ENCODE measurements at regions not wholly inside any gene's neighbourhood (a gene's known extent, or its start where the extent isn't known, plus 50 kb on each side); places are given as distances from the start of the nearest gene placed in this dataset.

GRCh38 chr9:129411501-129412175 lies 209.3 kb downstream of the C9orf50 start:
- TF ChIP-seq GTF2F1 (IDR thresholded peaks at IDR 0.05; ENCODE audit: borderline replicate concordance, low read depth, low read length) (no peak), KDM4A (IDR thresholded peaks at IDR 0.05; ENCODE audit: low read depth, low read length, severe bottlenecking) (no peak), MAFK (IDR thresholded peaks at IDR 0.05; ENCODE audit: low read depth, low read length) (no peak), BRCA1 (IDR thresholded peaks at IDR 0.05; ENCODE audit: low read depth, low read length) (no peak), TAF7 (optimal IDR thresholded peaks at IDR 0.05; ENCODE audit: borderline replicate concordance, low read depth, low read length) (no peak), SP1 (IDR thresholded peaks at IDR 0.05; ENCODE audit: low read depth, low read length) (no peak), CEBPB (IDR thresholded peaks at IDR 0.05; ENCODE audit: low read depth, low read length) (no peak)
- FAIRE-seq: no peak
- peaks cover 0 to 5% of the 10 kb centered on the region in 2 experiments; a peak in 2 of 4 replicates for H3K9me3 ChIP-seq (ENCODE audit: insufficient read depth in 2 of 2, low read depth in 1 of 2, low read length in 1 of 2)
- DNase-seq (ENCODE audit: low read depth in 1 of 2, low spot score in 2 of 2): no peak
- H3K79me2 ChIP-seq (ENCODE audit: control insufficient read depth in 1 of 2, insufficient read depth in 2 of 2, low read length in 2 of 2): no peaks in the 10 kb centered on the region
- WGBS, 2 experiments (ENCODE audit: extremely low coverage in 1 of 2, insufficient coverage in 1 of 2, insufficient read length in 1 of 2, insufficient replicate concordance in 2 of 2, low coverage in 1 of 2, low lambda C conversion rate in 2 of 2, missing lambda C conversion rate in 1 of 2): 93% methylated on average over 14 of the region's 19 CpGs; no CpG with 5 or more reads in 1 of the 2 experiments
- no peak overlapping the region for H3K4ac ChIP-seq (replicated peaks; ENCODE audit: insufficient read length, low read depth, low read length)
- no peak overlapping the region for H3K14ac ChIP-seq (ENCODE audit: insufficient read length)
- H3K23ac ChIP-seq (ENCODE audit: insufficient read length): no peak overlapping the region
- H2BK20ac ChIP-seq (ENCODE audit: low read length): no peak overlapping the region
- ChIA-PET CTCF (ENCODE audit: partially characterized antibody) (interaction anchor here (0.7 to 1.4 kb wide), 5 partner anchors 15 to 237 kb away, joined by 3 to 5 read pairs (median 3); partner anchors contain the start of gene NTMT1), POLR2A (ENCODE audit: partially characterized antibody) (interaction anchor here (1.6 kb wide), 1 partner anchor 8 kb away, joined by 4 read pairs; no protein-coding TSS in a partner anchor)
- H4K5ac ChIP-seq (ENCODE audit: insufficient read length, low read depth, low read length): no peak overlapping the region
- no peak overlapping the region for H3K4me3 ChIP-seq (ENCODE audit: extremely low read depth in 1 of 4, insufficient read depth in 2 of 4, low read depth in 3 of 4, low read length in 4 of 4)
- H2AFZ ChIP-seq (ENCODE audit: low read length): no peak overlapping the region
- H2AK5ac ChIP-seq (ENCODE audit: low read depth, low read length): no peak overlapping the region; the same call in 1 of the 2 replicates
- H3K18ac ChIP-seq (ENCODE audit: extremely low read depth, low read length): no peak overlapping the region
- no peak overlapping the region for H3K56ac ChIP-seq (replicated peaks; ENCODE audit: insufficient read length, low read depth, low read length)
- no peak overlapping the region for H2BK120ac ChIP-seq (replicated peaks; ENCODE audit: low read depth, low read length)
- no peaks in the 10 kb centered on the region for H3K79me1 ChIP-seq (ENCODE audit: low read depth, low read length)
- H3K4me1 ChIP-seq (replicated peaks in 1 of 4; ENCODE audit: control insufficient read depth in 3 of 4, insufficient read depth in 4 of 4, low read length in 3 of 4): peaks cover 0 to 24% (median 18%) of the 10 kb centered on the region in 4 experiments; a peak in 6 of 7 replicates
- peaks cover 0 to 6% (median 0%) of the 10 kb centered on the region in 4 experiments; a peak in 5 of 7 replicates for H3K27me3 ChIP-seq (replicated peaks in 1 of 4; ENCODE audit: control insufficient read depth in 3 of 4, extremely low read depth in 1 of 4, insufficient read depth in 3 of 4, low read length in 3 of 4)
- H4K20me1 ChIP-seq (replicated peaks in 1 of 2; ENCODE audit: control insufficient read depth in 1 of 2, insufficient read depth in 2 of 2, low read length in 2 of 2): peaks cover 0 to 4% of the 10 kb centered on the region in 2 experiments
- no peak overlapping the region for H4K91ac ChIP-seq (replicated peaks; ENCODE audit: insufficient read length, low read length)
- H3K9ac ChIP-seq (replicated peaks in 1 of 4; ENCODE audit: extremely low read depth in 1 of 4, low read depth in 3 of 4, low read length in 3 of 4): no peak overlapping the region
- H2BK12ac ChIP-seq (ENCODE audit: low read depth, low read length): peak overlapping the region; percentile 39; the same call in 1 of the 2 replicates
- no peak overlapping the region for H4K8ac ChIP-seq (ENCODE audit: extremely low read depth, insufficient read depth, low read length)
- H2BK5ac ChIP-seq (ENCODE audit: low read depth, low read length): no peak overlapping the region
- H3K4me2 ChIP-seq (ENCODE audit: insufficient read depth in 1 of 2, low read depth in 2 of 2, low read length in 2 of 2): no peak overlapping the region
- H3K36me3 ChIP-seq (ENCODE audit: control insufficient read depth in 2 of 4, insufficient read depth in 4 of 4, low read length in 3 of 4): no peaks in the 10 kb centered on the region
- no peak overlapping the region for H2BK15ac ChIP-seq (ENCODE audit: low read length)
- H3K27ac ChIP-seq (ENCODE audit: low read depth, low read length): no peak overlapping the region
- H3K23me2 ChIP-seq (ENCODE audit: low read depth, low read length): peaks cover 7% of the 10 kb centered on the region; the same call in 1 of the 2 replicates
